ENCODE measurements at regions not wholly inside any gene's neighbourhood (a gene's known extent, or its start where the extent isn't known, plus 50 kb on each side); places are given as distances from the start of the nearest gene placed in this dataset.

- no peaks in the 10 kb centered on the region for H3K4me1 Mint-ChIP-seq (ENCODE audit: low read depth)
- DNase-seq, result no peak
- H3K27me3 Mint-ChIP-seq (ENCODE audit: insufficient read depth), result peaks cover 1% of the 10 kb centered on the region
- no peak for TF ChIP-seq CTCF (IDR thresholded peaks at IDR 0.05)
- H3K36me3 Mint-ChIP-seq (ENCODE audit: low read depth), result no peaks in the 10 kb centered on the region
- H3K27ac Mint-ChIP-seq, result no peak overlapping the region
- no peak overlapping the region for H3K4me3 Mint-ChIP-seq
- peaks cover 19% of the 10 kb centered on the region for H3K9me3 Mint-ChIP-seq
Observed at GRCh38 chrX:39296472-39296871, 495.2 kb downstream of the MID1IP1 start.

GRCh38 chrX:39298821-39299220 lies 497.6 kb downstream of the MID1IP1 start:
- H3K27ac Mint-ChIP-seq, result no peak overlapping the region
- no peak overlapping the region for H3K4me3 Mint-ChIP-seq
- no peak for DNase-seq
- H3K27me3 Mint-ChIP-seq (ENCODE audit: insufficient read depth), result peaks cover 1% of the 10 kb centered on the region; the same call in 1 of the 2 replicates
- no peaks in the 10 kb centered on the region for H3K4me1 Mint-ChIP-seq (ENCODE audit: low read depth)
- no peak for TF ChIP-seq CTCF (IDR thresholded peaks at IDR 0.05)
- H3K9me3 Mint-ChIP-seq, result peaks cover 23% of the 10 kb centered on the region
- H3K36me3 Mint-ChIP-seq (ENCODE audit: low read depth), result no peaks in the 10 kb centered on the region

GRCh38 chrX:39299615-39300014 lies 498.4 kb downstream of the MID1IP1 start:
- Mint-ChIP-seq H3K4me3 (no peak overlapping the region), H3K27ac (no peak overlapping the region), H3K27me3 (ENCODE audit: insufficient read depth) (peaks cover 1% of the 10 kb centered on the region; the same call in 1 of the 2 replicates), H3K9me3 (peaks cover 23% of the 10 kb centered on the region), H3K36me3 (ENCODE audit: low read depth) (no peaks in the 10 kb centered on the region), H3K4me1 (ENCODE audit: low read depth) (no peaks in the 10 kb centered on the region)
- DNase-seq, result no peak
- TF ChIP-seq CTCF (IDR thresholded peaks at IDR 0.05), result no peak

- H3K4me3 Mint-ChIP-seq, result no peak overlapping the region
- peaks cover 20% of the 10 kb centered on the region; the same call in 1 of the 2 replicates for H3K9me3 Mint-ChIP-seq
- no peaks in the 10 kb centered on the region for H3K4me1 Mint-ChIP-seq (ENCODE audit: low read depth)
- H3K27ac Mint-ChIP-seq, result no peak overlapping the region
- TF ChIP-seq CTCF (IDR thresholded peaks at IDR 0.05), result no peak
- no peaks in the 10 kb centered on the region for H3K27me3 Mint-ChIP-seq (ENCODE audit: insufficient read depth)
- DNase-seq, result no peak
- no peaks in the 10 kb centered on the region for H3K36me3 Mint-ChIP-seq (ENCODE audit: low read depth)
Observed at GRCh38 chrX:39301036-39301435, 499.8 kb downstream of the MID1IP1 start.

GRCh38 chrX:39302838-39303237 lies 501.6 kb downstream of the MID1IP1 start:
- peaks cover 2% of the 10 kb centered on the region; the same call in 1 of the 2 replicates for H3K27me3 Mint-ChIP-seq (ENCODE audit: insufficient read depth)
- DNase-seq, result no peak
- H3K27ac Mint-ChIP-seq, result no peak overlapping the region
- H3K4me3 Mint-ChIP-seq, result no peak overlapping the region
- no peak for TF ChIP-seq CTCF (IDR thresholded peaks at IDR 0.05)
- H3K9me3 Mint-ChIP-seq, result peaks cover 20% of the 10 kb centered on the region; the same call in 1 of the 2 replicates
- no peaks in the 10 kb centered on the region for H3K4me1 Mint-ChIP-seq (ENCODE audit: low read depth)
- H3K36me3 Mint-ChIP-seq (ENCODE audit: low read depth), result no peaks in the 10 kb centered on the region

GRCh38 chrX:39304746-39305145 lies 503.5 kb downstream of the MID1IP1 start:
- H3K36me3 Mint-ChIP-seq (ENCODE audit: low read depth), result no peaks in the 10 kb centered on the region
- no peak overlapping the region for H3K4me3 Mint-ChIP-seq
- no peak for DNase-seq
- no peak overlapping the region for H3K27ac Mint-ChIP-seq
- peaks cover 2% of the 10 kb centered on the region for H3K27me3 Mint-ChIP-seq (ENCODE audit: insufficient read depth)
- TF ChIP-seq CTCF (IDR thresholded peaks at IDR 0.05), result no peak
- H3K4me1 Mint-ChIP-seq (ENCODE audit: low read depth), result peaks cover 2% of the 10 kb centered on the region; the same call in 1 of the 2 replicates
- H3K9me3 Mint-ChIP-seq, result peaks cover 19% of the 10 kb centered on the region; the same call in 1 of the 2 replicates

All from HFFc6 (cell line).